Motor neuron (in vitro differentiated cells): ENCODE measurements at regions not wholly inside any gene's neighbourhood (a gene's known extent, or its start where the extent isn't known, plus 50 kb on each side); places are given as distances from the start of the nearest gene placed in this dataset.

Experiments used
- ATAC-seq, 8 experiments: fragments of 200-7000 bp; cut with Tn5 transposase; replicated peaks in 6 of 8; 2 replicates each; pipeline ENCODE4 v1.8.0; 2021; ENCODE audit warnings: mild to moderate bottlenecking in 8 of 8, moderate library complexity in 8 of 8
- H3K27ac ChIP-seq, 2 donors: fragments of 250-450 bp; sonication (Bioruptor Pico); 2 replicates each; pipeline ENCODE4 v1.9.0; 2021; ENCODE audit warnings: antibody characterized with exemption in 2 of 2, mild to moderate bottlenecking in 2 of 2, moderate library complexity in 1 of 2
- H3K4me1 ChIP-seq, 2 donors: fragments of 250-450 bp; sonication (Bioruptor Pico); replicated peaks in 1 of 2; 2 replicates each; pipeline ENCODE4 v1.6.1; 2021; ENCODE audit warnings: antibody characterized with exemption in 2 of 2, mild to moderate bottlenecking in 2 of 2, moderate library complexity in 1 of 2
- H3K4me3 ChIP-seq, 5 donors: fragments of 250-450 bp; sonication (Bioruptor Pico); 2 replicates each; pipeline ENCODE4 v1.9.0; 2021; ENCODE audit warnings: antibody characterized with exemption in 5 of 5, mild to moderate bottlenecking in 5 of 5, moderate library complexity in 4 of 5
- WGBS, 10 experiments: fragments of 450-650 bp; shearing (Covaris generic); methylation state at CpG; one replicate each; pipeline ENCODE4 v1.0.0; 2022; 5-methylcytosine and 5-hydroxymethylcytosine counted together
- in situ Hi-C, 9 experiments: fragments of 400-800 bp; cut with MboI; loops; one replicate each; pipeline ENCODE4 v1.15.0; 2021; ENCODE audit warnings: low sequenced_read_pairs in 9 of 9, low pct_unique_long_range_greater_than_20kb in 2 of 9; ENCODE audit not compliant: unreplicated experiment in 9 of 9

- peaks cover 0 to 16% of the 10 kb centered on the region in 2 donors for H3K4me1 ChIP-seq
- 6 to 85% (median 50%) methylated on average over 1 to 4 of the region's 4 CpGs; no CpG with 5 or more reads in 1 of the 10 experiments for WGBS, 10 experiments
- no peak overlapping the region for H3K27ac ChIP-seq
- in situ Hi-C loops, result no loop called here
- H3K4me3 ChIP-seq, result no peak overlapping the region
- ATAC-seq, result peak in 4 of 8 experiments; percentile 38 to 60 (median 54)
These were observed 1022.0 kb downstream of the ADGRL3 start for GRCh38 chr4:62222121-62222520.

GRCh38 chr4:62210486-62210885 lies 1010.4 kb downstream of the ADGRL3 start:
- in situ Hi-C loops, result no loop called here
- Histone ChIP-seq H3K4me3 (no peak overlapping the region), H3K27ac (no peak overlapping the region), H3K4me1 (no peaks in the 10 kb centered on the region)
- ATAC-seq, result no peak

DNA sequence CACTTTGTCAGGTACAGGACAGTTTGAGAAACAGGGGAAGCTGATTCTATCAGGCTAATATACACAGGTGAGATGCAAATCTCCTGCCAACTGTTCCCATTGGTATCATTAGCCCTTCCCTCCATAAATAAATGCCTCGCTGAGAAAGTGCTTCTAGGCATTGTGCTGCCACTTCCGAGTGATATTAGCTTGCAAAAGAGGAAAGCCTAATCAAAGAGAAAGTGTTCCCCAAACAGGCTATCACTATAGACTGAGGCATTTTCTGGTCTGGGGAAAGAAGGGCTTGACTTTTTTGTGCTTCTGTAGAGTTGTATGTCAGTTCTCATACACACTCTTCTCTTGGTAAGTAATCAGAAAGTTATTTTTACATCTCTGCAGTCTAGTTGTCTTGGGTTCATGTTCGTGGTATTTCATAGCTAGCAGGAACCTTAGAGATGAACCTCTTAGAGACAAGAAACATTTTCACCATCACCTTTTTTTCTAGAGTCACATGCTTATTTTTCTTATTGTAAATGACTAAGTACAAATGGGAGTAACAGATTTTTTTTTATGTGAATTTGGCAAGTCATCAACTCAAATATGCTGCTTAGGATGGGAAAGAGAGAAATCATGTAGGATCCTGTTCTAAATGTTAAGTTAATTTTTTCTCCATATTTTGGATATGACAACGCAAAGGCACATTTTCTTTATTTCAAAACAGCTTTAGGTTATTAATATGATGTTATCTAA lies 1009.8 kb downstream of the ADGRL3 start:
- in situ Hi-C loops, result no loop called here
- 15 to 93% (median 64%) methylated on average over 1 to 4 of the region's 4 CpGs for whole genome bisulfite sequencing, 10 experiments
- Histone ChIP-seq H3K4me1 (no peaks in the 10 kb centered on the region), H3K4me3 (no peak overlapping the region), H3K27ac (no peak overlapping the region)
- ATAC-seq, result no peak

DNA sequence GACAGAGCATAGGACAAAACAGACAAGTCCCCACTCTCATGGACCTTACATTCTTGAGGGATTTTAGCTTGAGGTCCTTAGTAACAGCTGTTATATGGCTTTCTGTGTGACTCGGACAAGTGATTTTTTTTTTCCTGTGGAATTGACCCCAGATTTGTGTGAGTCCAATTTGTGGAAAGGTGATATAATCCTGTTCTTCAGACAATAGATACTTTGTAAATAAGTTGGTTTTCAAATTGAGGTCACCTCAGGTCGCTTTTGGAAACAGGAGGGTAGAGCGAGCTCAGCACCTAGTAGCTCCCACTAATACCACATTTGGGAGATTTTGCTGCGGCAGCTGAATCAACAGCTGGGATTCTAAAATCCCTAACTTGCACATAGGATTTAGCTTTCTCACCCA lies 1008.8 kb downstream of the ADGRL3 start:
- WGBS, 10 experiments, result 0 to 98% (median 60%) methylated on average over 1 to 4 of the region's 4 CpGs; no CpG with 5 or more reads in 3 of the 10 experiments
- Histone ChIP-seq H3K27ac (no peak overlapping the region), H3K4me1 (no peaks in the 10 kb centered on the region), H3K4me3 (no peak overlapping the region)
- in situ Hi-C loops, result no loop called here
- ATAC-seq, result no peak

GRCh38 chr4:62204136-62204535 lies 1004.0 kb downstream of the ADGRL3 start:
- in situ Hi-C loops, result no loop called here
- Histone ChIP-seq H3K4me3 (no peak overlapping the region), H3K4me1 (no peaks in the 10 kb centered on the region), H3K27ac (no peak overlapping the region)
- WGBS, 10 experiments, result 43 to 100% (median 80%) methylated on average over 1 to 4 of the region's 4 CpGs; no CpG with 5 or more reads in 3 of the 10 experiments
- no peak for ATAC-seq

DNA sequence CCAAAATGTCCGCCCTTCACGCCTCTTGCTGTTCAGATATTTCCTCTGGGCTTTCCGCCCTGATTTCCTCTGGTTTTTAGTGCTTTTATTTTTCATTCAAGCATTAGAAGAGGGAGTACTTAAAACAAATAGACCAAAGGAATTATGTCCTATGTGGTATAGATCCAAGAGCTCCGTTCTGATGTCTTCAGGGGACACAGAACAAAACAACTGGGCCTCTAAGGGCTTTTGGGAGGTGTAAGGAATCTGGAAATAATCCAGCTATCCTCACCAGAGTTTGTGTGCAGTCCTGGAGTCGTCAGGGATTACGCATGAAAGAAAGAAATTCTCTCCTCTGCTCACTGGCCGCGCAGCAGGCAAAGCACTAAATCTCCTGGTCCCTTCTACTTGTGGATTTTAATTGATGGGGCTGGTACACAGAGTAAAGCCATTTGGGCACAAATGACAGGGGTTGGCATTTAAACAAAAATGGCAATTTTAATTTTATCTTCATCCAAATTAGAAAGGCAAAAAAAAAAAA lies 999.2 kb downstream of the ADGRL3 start:
- Histone ChIP-seq H3K27ac (no peak overlapping the region), H3K4me1 (no peaks in the 10 kb centered on the region), H3K4me3 (no peak overlapping the region)
- in situ Hi-C loops, result no loop called here
- 19 to 98% (median 77%) methylated on average over 2 to 8 of the region's 8 CpGs for WGBS, 10 experiments
- peak in 1 of 8 experiments; percentile 21 for ATAC-seq

GRCh38 chr4:62196338-62196737 lies 996.2 kb downstream of the ADGRL3 start:
- Histone ChIP-seq H3K4me3 (no peak overlapping the region), H3K27ac (no peak overlapping the region), H3K4me1 (no peaks in the 10 kb centered on the region)
- ATAC-seq, result no peak
- WGBS, 10 experiments, result 6 to 100% (median 66%) methylated on average over 1 to 5 of the region's 5 CpGs; no CpG with 5 or more reads in 1 of the 10 experiments
- in situ Hi-C loops, result no loop called here

GRCh38 chr4:62194342-62194741 lies 994.2 kb downstream of the ADGRL3 start:
- no peak overlapping the region for H3K4me3 ChIP-seq
- no peak overlapping the region for H3K27ac ChIP-seq
- ATAC-seq, result no peak
- in situ Hi-C loops, result no loop called here
- no peaks in the 10 kb centered on the region for H3K4me1 ChIP-seq
- WGBS, 10 experiments, result 14 to 100% (median 86%) methylated on average over 1 to 2 of the region's 2 CpGs; no CpG with 5 or more reads in 3 of the 10 experiments

GRCh38 chr4:62193761-62194160 lies 993.6 kb downstream of the ADGRL3 start:
- Histone ChIP-seq H3K4me3 (no peak overlapping the region), H3K27ac (no peak overlapping the region), H3K4me1 (no peaks in the 10 kb centered on the region)
- 0 to 100% (median 80%) methylated on average over 1 to 3 of the region's 3 CpGs for WGBS, 10 experiments
- ATAC-seq, result no peak
- in situ Hi-C loops, result no loop called here

DNA sequence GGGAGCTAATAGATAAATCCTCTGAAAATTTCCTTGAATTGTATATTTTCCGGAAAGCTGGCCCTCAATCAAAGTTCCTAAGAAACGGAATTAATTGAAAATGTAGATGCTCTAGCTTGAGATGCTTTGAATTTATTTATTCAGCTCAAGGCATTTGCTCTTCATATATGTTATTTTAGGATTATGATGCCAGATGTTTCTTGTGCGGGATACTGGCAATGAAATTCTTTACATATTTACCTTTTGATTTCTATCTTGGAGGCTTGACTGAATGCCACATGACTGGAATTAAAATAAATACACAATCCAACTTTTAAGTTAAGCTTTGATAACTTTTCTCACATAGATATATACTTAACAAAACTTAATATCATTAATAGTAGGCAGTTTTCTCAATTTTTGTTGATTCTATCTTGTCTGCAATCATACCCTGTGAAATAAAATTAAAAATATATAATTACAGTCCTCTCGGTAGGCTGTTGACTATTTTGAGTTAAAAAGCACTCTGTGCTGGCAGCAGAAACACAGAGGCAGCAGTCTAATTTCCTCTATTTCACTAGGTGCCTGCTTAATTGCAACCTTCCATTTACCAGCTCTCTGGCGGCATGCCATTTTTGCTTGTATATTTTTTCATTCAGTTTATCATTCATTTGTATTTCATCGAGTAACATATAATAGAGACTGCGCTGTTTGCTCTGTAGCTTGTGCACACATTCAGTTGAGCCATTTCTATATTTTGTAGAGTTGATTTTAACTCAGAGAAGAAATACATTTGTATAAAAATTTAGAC lies 991.5 kb downstream of the ADGRL3 start:
- no peak overlapping the region for H3K4me3 ChIP-seq
- no peak overlapping the region for H3K27ac ChIP-seq
- H3K4me1 ChIP-seq, result no peaks in the 10 kb centered on the region
- ATAC-seq, result peak in 1 of 8 experiments; percentile 79
- in situ Hi-C loops, result no loop called here
- WGBS, 10 experiments, result 10 to 100% (median 91%) methylated on average over 4 to 7 of the region's 7 CpGs

- no peak for ATAC-seq
- no peaks in the 10 kb centered on the region for H3K4me1 ChIP-seq
- in situ Hi-C loops, result no loop called here
- H3K4me3 ChIP-seq, result no peak overlapping the region
- H3K27ac ChIP-seq, result no peak overlapping the region
- 33 to 100% (median 100%) methylated on average over 1 of the region's 1 CpG; no CpG with 5 or more reads in 4 of the 10 experiments for WGBS, 10 experiments
These were observed 970.1 kb downstream of the ADGRL3 start for GRCh38 chr4:62170235-62170634.

DNA sequence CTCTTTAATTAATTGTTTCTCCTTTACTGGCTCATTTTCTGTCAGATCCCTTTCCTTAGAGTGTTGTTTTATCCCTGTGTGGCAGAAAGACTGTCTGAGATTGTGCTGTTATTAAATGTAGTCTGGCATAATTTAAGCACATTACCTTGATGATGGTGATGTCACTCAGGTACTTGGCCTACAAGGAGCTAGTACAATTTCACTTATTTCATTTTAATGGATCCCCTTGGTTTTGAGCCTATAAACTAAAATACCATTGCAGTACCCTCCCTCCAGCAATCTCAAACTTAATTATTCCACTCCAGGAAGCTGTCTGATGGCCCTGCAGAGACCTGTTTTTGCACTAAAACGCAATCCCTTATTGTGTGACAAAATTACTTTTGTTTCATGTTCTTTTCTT lies 968.6 kb downstream of the ADGRL3 start:
- ATAC-seq, result no peak
- no peaks in the 10 kb centered on the region for H3K4me1 ChIP-seq
- H3K27ac ChIP-seq, result no peak overlapping the region
- 0 to 100% (median 80%) methylated on average over 1 of the region's 1 CpG; no CpG with 5 or more reads in 3 of the 10 experiments for WGBS, 10 experiments
- no peak overlapping the region for H3K4me3 ChIP-seq
- in situ Hi-C loops, result no loop called here

DNA sequence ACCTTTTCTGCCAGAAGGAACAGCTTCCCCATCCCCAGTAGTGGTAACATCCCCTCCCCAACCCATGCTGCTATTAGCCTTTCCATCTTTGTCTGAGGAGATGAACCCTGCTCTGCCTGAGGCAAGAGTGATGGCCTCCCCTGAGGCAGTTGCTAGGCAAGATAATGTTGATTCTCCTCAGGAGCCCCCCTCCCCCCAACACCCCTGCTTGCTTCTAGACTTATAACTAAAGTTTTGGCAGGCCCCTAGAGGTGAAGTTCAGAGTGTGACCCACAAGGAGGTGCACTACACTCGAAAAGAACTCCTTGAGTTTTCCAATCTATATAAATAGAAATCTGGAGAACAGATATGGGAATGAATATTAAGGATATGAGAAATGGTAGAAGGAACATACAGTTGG lies 962.5 kb downstream of the ADGRL3 start:
- WGBS, 10 experiments, result 14 to 80% (median 67%) methylated on average over 1 of the region's 1 CpG; no CpG with 5 or more reads in 7 of the 10 experiments
- in situ Hi-C loops, result no loop called here
- Histone ChIP-seq H3K4me3 (no peak overlapping the region), H3K4me1 (no peaks in the 10 kb centered on the region), H3K27ac (no peak overlapping the region)
- ATAC-seq, result no peak
